HG03558 (cell line): ENCODE measurements at regions not wholly inside any gene's neighbourhood (a gene's known extent, or its start where the extent isn't known, plus 50 kb on each side); places are given as distances from the start of the nearest gene placed in this dataset.
"Not testable (repeated sequence)": the region's sequence is repeated elsewhere in the genome, so short reads cannot be mapped to it uniquely, and the experiment has no call there.

Source experiments
- ATAC-seq: cut with Tn5 transposase; IDR thresholded peaks from one replicate; pipeline ENCODE4 v1.9.1; 2021; ENCODE audit warnings: moderate number of reproducible peaks; ENCODE audit not compliant: unreplicated experiment; ENCODE audit errors: extremely low read depth

GRCh38 chr17:70420861-70421445 lies 251.6 kb downstream of the KCNJ2 start:
- ATAC-seq: no peak

GRCh38 chr17:70422862-70423261 lies 253.5 kb downstream of the KCNJ2 start:
- no peak for ATAC-seq

DNA sequence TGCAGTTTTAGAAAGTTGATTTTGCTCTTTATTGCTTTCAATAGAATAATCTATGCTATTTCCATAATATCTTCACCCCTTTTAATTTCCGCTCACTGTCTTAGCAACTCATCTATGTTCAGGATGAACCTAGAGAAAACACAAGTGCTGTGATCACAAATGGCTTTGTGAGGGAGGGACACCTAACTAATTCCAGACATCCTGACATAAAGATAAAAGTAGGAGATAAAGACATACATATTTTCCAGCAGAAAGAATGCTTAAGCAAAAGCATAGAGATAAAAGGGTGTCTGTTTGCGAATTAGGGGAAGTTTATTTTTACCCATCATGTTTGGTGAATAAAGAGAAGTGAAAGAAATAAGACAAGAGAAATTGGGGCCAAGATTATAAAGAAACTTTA lies 254.2 kb downstream of the KCNJ2 start:
- ATAC-seq: no peak

- no peak for ATAC-seq
Measured at GRCh38 chr17:70426752-70427151, 257.4 kb downstream of the KCNJ2 start.

DNA sequence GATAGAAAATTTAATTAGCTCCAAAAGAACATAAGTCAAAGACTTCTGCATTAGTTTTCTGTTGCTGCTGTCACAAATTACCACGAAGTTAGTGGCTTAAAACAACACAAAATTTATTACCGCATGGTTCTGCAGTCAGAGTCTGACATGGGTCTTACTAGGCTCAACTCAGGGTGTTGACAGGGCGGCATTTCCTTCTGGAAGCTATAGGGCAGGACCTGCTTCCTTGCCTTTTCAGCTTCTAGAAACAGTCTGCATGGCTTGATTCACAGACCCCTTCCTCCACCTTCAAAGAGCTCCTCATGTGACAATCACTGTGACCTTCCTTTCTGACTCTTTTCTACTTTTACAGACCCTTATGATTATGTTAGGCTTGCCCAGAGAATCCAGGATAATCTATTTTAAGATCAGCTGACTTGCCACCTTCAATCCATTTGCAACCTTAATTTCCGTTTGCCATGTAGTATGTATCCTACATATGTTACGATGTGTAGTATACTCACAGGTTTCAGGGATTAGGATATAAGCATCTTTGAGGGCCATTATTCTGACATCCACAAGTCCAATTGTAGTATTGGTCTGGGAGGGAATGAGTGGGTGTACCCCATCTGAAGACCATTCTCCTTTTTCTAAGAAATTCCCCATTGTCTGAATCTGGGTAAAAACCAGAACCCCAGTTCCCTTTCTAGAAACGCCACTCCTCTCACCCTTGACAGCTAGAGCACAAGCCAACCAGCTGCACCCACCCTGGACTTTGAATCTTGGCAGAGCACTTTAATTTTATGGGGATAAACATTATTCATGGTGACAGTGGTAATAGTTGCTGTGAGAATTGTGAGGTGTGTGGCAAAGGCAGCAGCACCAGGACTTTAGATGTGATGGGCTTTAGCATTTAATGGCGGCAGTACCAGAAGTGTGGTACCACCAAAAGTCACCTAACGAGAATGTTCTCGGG lies 265.5 kb downstream of the KCNJ2 start:
- ATAC-seq: no peak

DNA sequence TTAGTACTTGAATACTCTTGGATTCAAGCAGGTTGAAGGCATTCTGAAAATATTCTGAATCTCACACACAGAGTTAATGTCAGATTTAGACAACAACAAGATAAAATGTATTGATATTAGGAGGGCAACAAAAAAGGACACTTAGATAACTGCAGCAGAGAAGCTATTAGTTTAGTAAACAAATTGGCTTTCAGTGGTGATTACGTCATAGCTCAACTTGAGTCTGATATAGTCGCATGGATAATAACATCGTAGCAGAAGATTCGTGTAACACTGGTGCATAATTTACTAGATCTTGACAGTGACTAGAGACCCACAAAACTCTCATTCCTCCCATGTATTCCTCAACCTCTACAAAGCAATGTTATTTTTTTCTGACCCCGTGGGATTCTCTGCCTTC lies 268.3 kb downstream of the KCNJ2 start:
- no peak for ATAC-seq

GRCh38 chr17:70446446-70446845 lies 277.1 kb downstream of the KCNJ2 start:
- ATAC-seq: no peak

DNA sequence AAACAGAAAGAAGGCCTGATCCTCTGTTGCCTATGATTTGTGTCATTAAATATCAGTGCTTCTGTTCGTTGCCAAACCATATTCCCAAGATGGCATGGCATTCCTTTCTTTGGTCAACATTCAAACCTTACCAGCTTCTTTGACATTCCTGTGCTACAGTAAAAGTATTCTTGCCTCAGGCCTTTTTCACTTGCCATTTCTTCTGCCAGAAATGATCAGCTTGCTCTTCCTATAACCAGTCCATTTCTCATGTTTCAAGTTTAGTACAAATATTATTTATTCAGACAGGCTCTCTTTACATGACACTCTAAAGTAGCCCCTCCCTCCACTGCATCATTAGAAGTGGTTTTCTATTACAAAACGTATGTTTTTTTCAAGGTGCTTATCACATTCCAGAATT lies 278.3 kb downstream of the KCNJ2 start:
- ATAC-seq: no peak

GRCh38 chr17:70453075-70453474 lies 283.7 kb downstream of the KCNJ2 start:
- not testable (repeated sequence) for ATAC-seq

DNA sequence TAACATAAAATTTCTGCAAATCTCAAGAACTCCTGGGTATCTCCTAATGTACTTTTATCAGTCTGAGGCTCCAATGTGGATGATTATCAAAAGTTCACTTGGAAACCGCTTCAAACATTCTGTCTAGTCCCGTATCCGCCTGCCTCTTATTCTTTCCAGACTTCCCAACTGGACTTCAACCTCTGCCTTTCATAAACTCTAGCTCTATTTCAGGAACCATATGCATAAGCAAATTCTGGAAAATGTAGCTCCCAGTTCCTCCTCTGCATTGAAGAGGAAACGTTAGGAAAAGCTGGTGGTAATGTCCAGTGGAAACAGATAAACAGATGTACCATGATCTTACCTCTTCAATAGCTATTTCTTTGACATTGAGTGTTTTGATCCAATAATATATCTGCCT lies 285.0 kb downstream of the KCNJ2 start:
- ATAC-seq: no peak

DNA sequence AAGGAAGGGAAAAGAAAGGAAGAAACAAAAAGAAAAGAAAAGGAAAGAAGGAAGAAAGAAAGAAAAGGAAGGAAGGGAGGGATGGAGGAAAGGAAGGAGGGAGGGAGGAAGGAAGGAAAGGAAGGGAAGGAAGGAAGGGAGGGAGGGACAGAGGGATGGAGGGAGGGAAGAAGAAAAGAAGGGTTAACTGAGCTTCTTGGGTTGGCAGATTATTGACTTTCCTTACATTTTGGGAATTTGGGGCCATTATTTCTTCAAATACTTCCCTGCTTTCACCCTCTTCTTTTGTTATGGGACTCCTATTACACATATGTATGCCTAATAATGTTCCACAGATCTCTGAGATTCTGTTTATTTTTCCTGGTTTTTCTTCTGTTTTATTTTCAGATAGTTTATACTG lies 285.6 kb downstream of the KCNJ2 start:
- no peak for ATAC-seq

- ATAC-seq: no peak
Measured at GRCh38 chr17:70464995-70465394, 295.7 kb downstream of the KCNJ2 start.

- no peak for ATAC-seq
Measured at GRCh38 chr17:70468661-70469060, 299.3 kb downstream of the KCNJ2 start.

GRCh38 chr17:70473049-70473448 lies 303.7 kb downstream of the KCNJ2 start:
- no peak for ATAC-seq

DNA sequence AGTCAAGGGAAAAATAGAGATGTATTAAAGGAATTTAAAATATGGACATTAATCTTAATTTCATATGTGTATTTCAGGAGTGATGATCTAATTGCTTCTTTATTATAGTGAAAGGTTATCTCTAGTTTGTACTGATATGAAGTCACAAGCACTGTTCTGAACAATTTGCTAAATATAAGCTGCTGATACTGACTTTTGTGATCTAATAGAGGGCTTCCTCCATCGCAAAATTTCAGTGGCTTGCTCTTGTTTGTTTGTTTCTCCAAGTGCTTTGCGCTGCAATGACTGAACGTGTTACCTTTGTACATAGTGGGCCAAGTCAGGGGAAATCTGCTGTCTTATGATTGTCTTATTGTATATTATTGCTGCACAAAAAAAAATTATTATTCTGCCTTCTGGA lies 307.0 kb downstream of the KCNJ2 start:
- ATAC-seq: no peak

DNA sequence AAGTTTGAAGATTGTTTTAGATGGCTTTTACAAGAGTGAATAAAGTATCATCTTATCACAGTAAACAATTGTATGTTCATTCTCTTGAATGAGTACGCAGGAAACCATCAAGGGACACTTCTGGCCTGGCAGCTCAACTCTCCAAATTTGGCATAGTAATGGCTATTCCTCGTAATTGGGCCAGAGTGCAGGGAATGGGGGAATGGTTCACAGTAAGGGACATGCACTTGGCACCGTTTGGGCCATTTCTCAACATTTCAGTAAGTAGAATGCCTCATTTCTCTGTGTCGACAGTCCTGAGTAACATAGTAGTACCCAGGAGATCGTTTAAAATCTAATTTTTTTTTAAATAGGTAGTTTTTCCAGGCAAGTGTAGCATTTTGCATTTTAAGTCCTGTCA lies 309.6 kb downstream of the KCNJ2 start:
- ATAC-seq: no peak

GRCh38 chr17:70479779-70480178 lies 310.4 kb downstream of the KCNJ2 start:
- no peak for ATAC-seq

GRCh38 chr17:70483624-70484023 lies 314.3 kb downstream of the KCNJ2 start:
- no peak for ATAC-seq

DNA sequence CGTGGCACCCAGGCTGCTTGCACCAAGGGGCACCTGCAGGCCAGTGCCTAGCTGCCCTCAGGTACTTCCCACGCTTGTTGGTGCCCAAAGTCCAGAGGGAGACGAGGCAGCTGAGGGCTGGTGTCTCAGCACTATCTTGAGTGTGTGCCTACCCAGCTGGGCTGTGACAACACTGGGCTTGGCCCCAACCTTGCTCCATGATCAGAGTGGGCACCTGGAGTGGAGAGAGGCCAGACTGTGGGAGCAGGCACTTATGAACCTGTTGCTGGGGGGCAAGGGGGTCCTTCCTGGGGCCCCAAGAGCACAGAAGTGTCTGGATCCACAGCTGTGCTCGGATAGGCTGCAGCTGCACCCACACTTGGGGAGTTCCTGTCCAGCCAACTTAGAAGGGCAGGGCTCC lies 314.7 kb downstream of the KCNJ2 start:
- no peak for ATAC-seq

- ATAC-seq: no peak
Measured at GRCh38 chr17:70484496-70484895, 315.2 kb downstream of the KCNJ2 start.

DNA sequence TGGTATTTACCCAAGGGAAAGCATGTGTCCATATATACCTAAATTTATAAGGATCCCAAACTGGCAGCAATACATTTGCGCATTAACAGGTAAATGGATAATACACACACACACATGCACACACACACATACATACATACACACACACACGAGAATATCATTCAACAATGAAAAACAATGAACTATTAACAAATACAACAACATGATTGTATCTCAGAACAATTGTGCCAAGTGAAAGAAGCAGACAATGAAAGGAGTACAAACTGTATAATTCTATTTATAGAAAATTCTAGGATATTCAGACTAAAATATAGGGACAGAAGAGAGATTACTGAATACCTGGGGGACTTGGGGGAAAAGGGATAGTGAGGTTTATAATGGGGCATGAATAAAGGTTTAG lies 323.0 kb downstream of the KCNJ2 start:
- ATAC-seq: no peak
